HG03025 (cell line): ENCODE measurements at regions not wholly inside any gene's neighbourhood (a gene's known extent, or its start where the extent isn't known, plus 50 kb on each side); places are given as distances from the start of the nearest gene placed in this dataset.

Experiments used
- ATAC-seq: cut with Tn5 transposase; IDR thresholded peaks from one replicate; pipeline ENCODE4 v1.9.1; 2021; ENCODE audit warnings: mild to moderate bottlenecking, moderate library complexity; ENCODE audit not compliant: unreplicated experiment, low FRiP score

- ATAC-seq, result no peak
Observed at GRCh38 chr10:78863906-78864239, 204.9 kb upstream of the ZMIZ1 start.

GRCh38 chr10:78864761-78865537 is 203.8 kb upstream of the ZMIZ1 start:
- no peak for ATAC-seq

GRCh38 chr10:78865538-78865875 is 203.3 kb upstream of the ZMIZ1 start:
- no peak for ATAC-seq

GRCh38 chr10:78865931-78866717 is 202.6 kb upstream of the ZMIZ1 start:
- no peak for ATAC-seq

- no peak for ATAC-seq
Observed at GRCh38 chr10:78866731-78867554, 201.8 kb upstream of the ZMIZ1 start.

- ATAC-seq, result no peak
Observed at GRCh38 chr10:78867555-78867939, 201.2 kb upstream of the ZMIZ1 start.

GRCh38 chr10:78868048-78868447 is 200.7 kb upstream of the ZMIZ1 start:
- ATAC-seq, result no peak

- no peak for ATAC-seq
Observed at GRCh38 chr10:78868456-78868855, 200.3 kb upstream of the ZMIZ1 start.

- no peak for ATAC-seq
Observed at GRCh38 chr10:78868861-78869260, 199.9 kb upstream of the ZMIZ1 start.

- ATAC-seq, result no peak
Observed at GRCh38 chr10:78869508-78870454, 199.0 kb upstream of the ZMIZ1 start.

GRCh38 chr10:78870458-78870857 is 198.3 kb upstream of the ZMIZ1 start:
- ATAC-seq, result no peak

GRCh38 chr10:78871796-78872195 is 197.0 kb upstream of the ZMIZ1 start:
- ATAC-seq, result no peak

GRCh38 chr10:78873413-78873812 is 195.4 kb upstream of the ZMIZ1 start:
- no peak for ATAC-seq

GRCh38 chr10:78875331-78875877 is 193.4 kb upstream of the ZMIZ1 start:
- ATAC-seq, result no peak

- ATAC-seq, result no peak
Observed at GRCh38 chr10:78875932-78876331, 192.8 kb upstream of the ZMIZ1 start.

- no peak for ATAC-seq
Observed at GRCh38 chr10:78876449-78876848, 192.3 kb upstream of the ZMIZ1 start.

- ATAC-seq, result no peak
Observed at GRCh38 chr10:78879621-78880020, 189.1 kb upstream of the ZMIZ1 start.

- no peak for ATAC-seq
Observed at GRCh38 chr10:78886129-78886528, 182.6 kb upstream of the ZMIZ1 start.

- ATAC-seq, result no peak
Observed at GRCh38 chr10:78889536-78890063, 179.2 kb upstream of the ZMIZ1 start.

- no peak for ATAC-seq
Observed at GRCh38 chr10:78890506-78890905, 178.3 kb upstream of the ZMIZ1 start.
